HG02885 (cell line): ENCODE measurements at regions not wholly inside any gene's neighbourhood (a gene's known extent, or its start where the extent isn't known, plus 50 kb on each side); places are given as distances from the start of the nearest gene placed in this dataset.

Experiments used
- ATAC-seq: cut with Tn5 transposase; IDR thresholded peaks from one replicate; pipeline ENCODE4 v1.9.1; 2021; ENCODE audit warnings: mild to moderate bottlenecking; ENCODE audit not compliant: unreplicated experiment, poor library complexity

DNA sequence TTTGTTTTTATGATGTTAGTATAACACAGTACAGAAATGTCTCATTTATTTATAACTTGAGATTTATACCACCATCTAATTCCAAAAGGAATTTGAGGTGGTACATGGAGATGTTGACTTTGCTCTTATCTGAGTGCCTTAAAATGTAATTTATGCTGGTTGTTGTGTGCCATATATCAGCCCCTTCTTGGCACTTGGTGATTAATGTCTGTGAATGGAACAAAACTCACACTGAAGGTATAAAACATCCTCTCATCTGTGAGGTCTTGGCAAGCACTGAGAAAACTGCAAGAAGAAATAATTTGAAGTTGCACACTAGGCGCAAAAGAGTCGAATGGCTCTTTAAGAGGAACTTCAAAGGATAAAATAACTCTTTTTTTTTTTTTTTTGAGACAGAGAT, 240.4 kb downstream of the B3GLCT start:
- no peak for ATAC-seq

GRCh38 chr13:31441800-31442510, 242.2 kb downstream of the B3GLCT start:
- ATAC-seq = no peak

DNA sequence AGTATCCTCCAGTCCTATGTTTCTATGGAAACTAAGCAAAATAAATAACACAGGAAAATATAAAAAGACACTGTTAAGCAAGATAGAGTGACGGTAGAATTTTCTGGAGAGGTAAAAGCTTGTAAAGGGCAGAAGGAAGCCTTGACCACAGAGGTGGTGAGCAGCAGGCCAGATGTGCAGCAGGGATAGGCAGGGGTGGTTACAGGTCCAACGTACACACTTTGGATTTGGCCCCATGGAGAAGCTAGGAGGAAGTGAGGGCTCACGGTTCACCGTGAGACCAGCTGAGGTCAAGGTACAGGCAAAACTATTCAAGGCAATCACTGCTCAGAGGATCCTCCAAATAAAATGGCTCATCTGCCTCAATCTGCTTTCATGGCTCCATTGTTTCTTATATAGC, 242.8 kb downstream of the B3GLCT start:
- ATAC-seq = no peak

- no peak for ATAC-seq
Observed at GRCh38 chr13:31444266-31444856, 244.6 kb downstream of the B3GLCT start.

DNA sequence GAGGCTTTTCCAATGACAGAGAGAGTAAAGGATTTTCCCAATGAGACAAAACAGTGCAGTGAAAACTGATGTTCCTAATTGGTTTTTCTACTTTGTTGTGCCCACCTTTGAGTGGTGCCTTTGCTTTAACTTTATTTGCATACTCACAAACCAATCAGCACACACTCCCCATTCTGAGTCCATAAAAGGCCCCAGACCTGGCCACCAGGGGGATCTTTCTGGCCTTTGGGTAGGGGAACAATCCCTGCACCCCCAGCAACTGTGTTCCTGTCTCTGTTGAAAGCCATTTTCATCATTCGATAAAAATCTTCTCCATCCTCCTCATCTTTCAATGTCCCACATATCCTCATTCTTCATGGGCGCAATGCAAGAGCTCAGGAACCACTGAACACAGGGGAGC, 252.8 kb downstream of the B3GLCT start:
- no peak for ATAC-seq

GRCh38 chr13:31455581-31455980, 255.8 kb downstream of the B3GLCT start:
- ATAC-seq = no peak

GRCh38 chr13:31456056-31456455, 256.3 kb downstream of the B3GLCT start:
- no peak for ATAC-seq

DNA sequence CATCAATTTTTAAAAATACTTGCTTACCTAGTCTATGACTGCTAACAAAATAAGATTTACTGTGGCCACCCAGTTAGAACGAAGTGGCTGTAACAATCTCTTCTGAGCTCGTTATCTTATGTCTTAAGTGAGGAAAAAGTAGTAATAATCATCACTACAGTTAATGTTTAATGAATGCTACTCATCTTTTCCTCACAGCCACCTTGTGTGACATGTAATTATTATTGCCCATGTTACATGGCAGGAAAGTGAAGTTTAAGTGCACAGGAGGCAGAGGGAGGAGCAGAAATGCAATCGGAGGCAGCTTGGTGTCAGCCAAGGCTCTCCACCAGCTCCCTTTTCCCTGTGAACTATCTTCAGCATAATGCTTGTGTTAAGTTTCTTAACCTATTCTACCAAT, 260.3 kb downstream of the B3GLCT start:
- no peak for ATAC-seq

GRCh38 chr13:31461923-31462322, 262.1 kb downstream of the B3GLCT start:
- no peak for ATAC-seq

- ATAC-seq = no peak
Observed at GRCh38 chr13:31462766-31463165, 263.0 kb downstream of the B3GLCT start.

- no peak for ATAC-seq
Observed at GRCh38 chr13:31468114-31468902, 268.5 kb downstream of the B3GLCT start.

GRCh38 chr13:31469377-31469776, 269.6 kb downstream of the B3GLCT start:
- ATAC-seq = no peak

DNA sequence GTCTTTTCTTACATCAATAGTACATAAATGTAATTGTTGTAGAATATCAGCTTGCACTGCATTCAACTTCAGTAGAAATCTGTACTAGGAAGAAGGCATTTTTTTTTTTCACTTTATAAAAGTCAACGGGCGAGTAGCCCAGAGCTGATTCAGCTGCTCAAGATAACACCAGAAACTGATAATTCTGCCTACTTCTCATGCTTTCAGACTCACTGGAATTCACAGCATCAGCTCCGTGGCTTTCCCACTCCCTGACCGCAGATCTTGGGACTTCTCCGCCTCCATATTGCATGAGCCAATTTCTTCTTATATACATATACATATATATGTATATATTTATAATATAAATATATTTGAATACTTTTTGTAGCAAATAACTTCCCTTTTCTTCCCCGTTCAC, 263.1 kb upstream of the RXFP2 start:
- no peak for ATAC-seq

- no peak for ATAC-seq
Observed at GRCh38 chr13:31476753-31477152, 262.6 kb upstream of the RXFP2 start.

DNA sequence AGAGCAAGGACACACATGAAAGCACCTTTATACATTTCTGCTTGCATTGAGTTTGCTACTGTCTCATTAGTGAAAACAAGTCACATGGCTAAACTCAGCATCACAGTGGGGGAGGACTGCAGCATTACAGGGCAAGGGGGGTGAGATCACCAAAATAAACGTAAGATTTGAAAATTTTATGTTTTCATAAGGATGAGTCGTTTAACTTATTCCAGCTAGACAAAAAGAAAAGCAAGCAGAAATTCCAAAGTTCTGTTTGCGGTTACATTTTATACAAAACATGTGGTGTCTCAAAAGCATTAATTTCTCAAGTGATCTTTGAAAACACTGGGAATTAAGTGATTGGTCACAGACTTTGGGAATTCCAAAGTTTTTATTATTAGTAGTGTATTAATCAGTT, 261.4 kb upstream of the RXFP2 start:
- ATAC-seq = no peak

- no peak for ATAC-seq
Observed at GRCh38 chr13:31485183-31485582, 254.1 kb upstream of the RXFP2 start.

GRCh38 chr13:31485651-31486051, 253.7 kb upstream of the RXFP2 start:
- ATAC-seq = no peak

DNA sequence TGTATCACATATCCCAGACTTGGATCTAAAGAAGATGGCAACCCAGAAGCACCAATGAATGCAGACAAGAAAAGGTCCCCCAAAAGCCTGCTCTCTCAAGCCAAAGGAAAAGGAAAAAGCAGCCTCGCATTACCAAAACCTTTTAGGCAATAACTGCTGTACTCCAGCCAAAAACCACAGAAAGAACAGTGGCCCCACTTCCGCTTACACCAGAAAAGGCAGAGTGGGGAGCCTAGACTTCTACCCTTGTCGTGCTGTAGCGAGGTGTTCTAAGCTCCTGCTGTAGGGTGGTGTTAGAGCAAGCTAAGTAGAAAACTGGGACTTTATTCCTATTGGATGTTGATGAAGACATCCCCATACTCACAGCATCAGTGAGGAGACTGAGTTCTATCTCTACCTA, 244.0 kb upstream of the RXFP2 start:
- no peak for ATAC-seq

DNA sequence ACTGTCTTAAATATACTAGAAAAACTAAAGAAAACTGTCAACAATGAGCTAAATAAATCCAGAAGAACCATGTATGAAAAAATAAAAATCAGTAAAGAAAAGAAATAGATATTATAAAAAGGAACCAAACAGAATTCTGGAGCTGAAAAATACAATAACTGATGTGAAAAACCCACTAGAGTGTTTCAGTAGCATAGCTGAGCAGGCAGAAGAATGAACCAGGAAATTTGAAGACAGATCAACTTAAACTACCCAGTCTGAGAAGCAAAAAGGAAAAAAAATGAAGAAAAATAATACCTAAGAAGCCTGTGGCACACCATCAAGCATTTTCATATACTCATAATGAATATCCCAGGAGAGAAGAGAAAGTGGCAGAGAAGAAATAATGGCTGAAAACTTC, 240.1 kb upstream of the RXFP2 start:
- no peak for ATAC-seq

- ATAC-seq = no peak
Observed at GRCh38 chr13:31503626-31504025, 235.7 kb upstream of the RXFP2 start.

GRCh38 chr13:31504918-31505317, 234.4 kb upstream of the RXFP2 start:
- no peak for ATAC-seq

DNA sequence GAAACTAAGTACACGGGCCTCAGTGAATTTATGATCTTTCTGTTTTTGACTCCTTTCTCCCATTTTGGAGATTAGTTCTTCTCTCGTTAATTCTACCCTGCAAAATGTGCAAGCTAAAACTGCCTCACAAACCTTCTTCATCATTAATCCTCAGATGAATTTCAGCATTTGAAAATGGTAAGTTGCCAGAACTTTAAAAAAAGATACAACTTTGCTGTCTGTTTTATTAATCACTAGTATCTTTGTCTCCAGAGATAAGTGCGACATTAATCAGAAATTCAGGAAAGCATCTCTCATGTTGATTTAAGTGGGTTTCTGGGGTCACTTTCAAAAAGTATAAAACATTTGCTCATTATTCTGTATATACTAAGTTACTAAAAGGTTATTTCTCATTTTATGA, 227.0 kb upstream of the RXFP2 start:
- ATAC-seq = no peak
